Stimulated activated CD4-positive, alpha-beta T cell treated with anti-CD3 and anti-CD28 coated beads, Interleukin-4, amount 100 ng/mL, for 4 hours (primary cell): ENCODE measurements at regions not wholly inside any gene's neighbourhood (a gene's known extent, or its start where the extent isn't known, plus 50 kb on each side); places are given as distances from the start of the nearest gene placed in this dataset.

Source experiments
- DNase-seq, 2 experiments: peaks; one replicate each; pipeline ENCODE4 v3.0.0-alpha.2; 2020

GRCh38 chr2:13019781-13020180 is 303.0 kb downstream of the TRIB2 start:
- no peak for DNase-seq

GRCh38 chr2:13020469-13020868 is 303.7 kb downstream of the TRIB2 start:
- DNase-seq, result no peak

- DNase-seq, result no peak
These were observed 304.8 kb downstream of the TRIB2 start for GRCh38 chr2:13021470-13021957.

GRCh38 chr2:13030606-13031005 is 313.9 kb downstream of the TRIB2 start:
- DNase-seq, result no peak

- no peak for DNase-seq
These were observed 318.1 kb downstream of the TRIB2 start for GRCh38 chr2:13034861-13035260.

GRCh38 chr2:13035866-13036265 is 319.1 kb downstream of the TRIB2 start:
- DNase-seq, result no peak

- no peak for DNase-seq
These were observed 323.3 kb downstream of the TRIB2 start for GRCh38 chr2:13040043-13040442.

- DNase-seq, result no peak
These were observed 329.9 kb downstream of the TRIB2 start for GRCh38 chr2:13046557-13047165.

GRCh38 chr2:13050764-13051163 is 334.0 kb downstream of the TRIB2 start:
- no peak for DNase-seq

- DNase-seq, result no peak
These were observed 335.8 kb downstream of the TRIB2 start for GRCh38 chr2:13052547-13052946.

GRCh38 chr2:13056259-13056843 is 339.6 kb downstream of the TRIB2 start:
- DNase-seq, result no peak

- DNase-seq, result no peak
These were observed 340.9 kb downstream of the TRIB2 start for GRCh38 chr2:13057671-13058070.

GRCh38 chr2:13066676-13067075 is 349.9 kb downstream of the TRIB2 start:
- no peak for DNase-seq

- DNase-seq, result no peak
These were observed 350.8 kb downstream of the TRIB2 start for GRCh38 chr2:13067508-13067907.

GRCh38 chr2:13089971-13090370 is 373.2 kb downstream of the TRIB2 start:
- no peak for DNase-seq

- DNase-seq, result no peak
These were observed 374.7 kb downstream of the TRIB2 start for GRCh38 chr2:13091455-13091854.

GRCh38 chr2:13091861-13092378 is 375.2 kb downstream of the TRIB2 start:
- DNase-seq, result no peak

GRCh38 chr2:13093416-13093991 is 376.8 kb downstream of the TRIB2 start:
- DNase-seq, result no peak

- DNase-seq, result no peak
These were observed 385.8 kb downstream of the TRIB2 start for GRCh38 chr2:13102397-13103063.

- DNase-seq, result no peak
These were observed 386.4 kb downstream of the TRIB2 start for GRCh38 chr2:13103151-13103550.

GRCh38 chr2:13103778-13104493 is 387.2 kb downstream of the TRIB2 start:
- DNase-seq, result no peak

GRCh38 chr2:13104723-13105122 is 388.0 kb downstream of the TRIB2 start:
- DNase-seq, result no peak

- no peak for DNase-seq
These were observed 389.6 kb downstream of the TRIB2 start for GRCh38 chr2:13106302-13106701.
